Heart right ventricle (tissue), 16 donors: ENCODE measurements at regions not wholly inside any gene's neighbourhood (a gene's known extent, or its start where the extent isn't known, plus 50 kb on each side); places are given as distances from the start of the nearest gene placed in this dataset.

ENCODE experiments used
- ATAC-seq, 8 donors: fragments of 200-7000 bp; cut with Tn5 transposase; one replicate each; pipeline ENCODE4 v1.9.1; 2020; ENCODE audit warnings: mild to moderate bottlenecking in 8 of 8, moderate library complexity in 8 of 8, moderate number of reproducible peaks in 1 of 8
- DNase-seq, 2 donors: peaks; one replicate each; pipeline ENCODE4 v3.0.0-alpha.2; 2020
- H3K27ac ChIP-seq, 10 donors: fragments of 200-600 bp; sonication (generic) in 2 of 10; one replicate each; pipeline versions ENCODE4 v1.5.0 to v1.8.0; 2020 to 2022; ENCODE audit warnings: mild to moderate bottlenecking in 3 of 10
- H3K27me3 ChIP-seq, 7 donors: fragments of 200-600 bp; one replicate each; pipeline ENCODE4 v1.8.0; 2021 to 2022; ENCODE audit warnings: mild to moderate bottlenecking in 2 of 7
- H3K36me3 ChIP-seq, 9 donors: fragments of 200-600 bp; sonication (generic) in 1 of 9; one replicate each; pipeline versions ENCODE4 v1.5.0 to v1.8.0; 2020 to 2022; ENCODE audit warnings: mild to moderate bottlenecking in 2 of 9
- H3K4me1 ChIP-seq, 9 donors: fragments of 200-600 bp; sonication (generic) in 1 of 9; one replicate each; pipeline versions ENCODE4 v1.5.0 to v1.8.0; 2020 to 2022; ENCODE audit warnings: mild to moderate bottlenecking in 4 of 9
- H3K4me3 ChIP-seq, 10 donors: fragments of 200-600 bp; sonication (generic) in 2 of 10; one replicate each; pipeline versions ENCODE4 v1.5.0 to v1.8.0; 2020 to 2022; ENCODE audit warnings: mild to moderate bottlenecking in 7 of 10, moderate library complexity in 2 of 10
- H3K9me3 ChIP-seq, 11 donors: fragments of 200-600 bp in 10 of 11; sonication (generic) in 2 of 11; one replicate each; pipeline versions ENCODE4 v1.5.0 to v1.8.0; 2013 to 2022; ENCODE audit warnings: mild to moderate bottlenecking in 2 of 11, control low read depth in 1 of 11, moderate library complexity in 1 of 11
- CTCF ChIP-seq, 9 donors: fragments of 200-600 bp; sonication (generic) in 2 of 9; IDR thresholded peaks; one replicate each; pipeline versions ENCODE4 v1.5.0 to v1.8.0; 2021 to 2022; ENCODE audit warnings: antibody characterized with exemption in 9 of 9, mild to moderate bottlenecking in 5 of 9, moderate library complexity in 1 of 9
- WGBS, 2 donors: extraction: QIAGEN DNeasy Blood & Tissue Kit; methylation state at CpG; one replicate each; pipeline ENCODE4 v1.1.7; 2013; ENCODE audit warnings: inconsistent platforms in 1 of 2; 5-methylcytosine and 5-hydroxymethylcytosine counted together
- intact Hi-C, 10 donors: fragments of 100-400 bp; cut with DNase I; formaldehyde crosslinking; loops; one replicate each; pipeline versions ENCODE4 v1.11.1 to v1.14.2; 2022
- donor health status: Arrhythmogenic right ventricular cardiomyopathy.
- donor health status: ischemic (EF 13 %, LVEDD 7.1; RV severe dilation, severe dysfunction).
- donor health status: healthy with polysubstance abuse.
- donor health status: DM: no; HTN: yes; CAD: no.
- donor health status: DM: no; HTN: no; CAD: no.
- donor health status: ischemic (EF 25% LVEDD 6.9; RV normal size, moderate dysfunction).
- donor health status: ischemic (EF 25% LVEDD 5.7; RV mildly dilated, moderate dysfunction).
- donor health status: healthy.
- donor health status: DM: yes; HTN: yes; CAD: no.
- donor health status: Ischemic cardiomyopathy.
- donor health status: ischemic (EF 35%, LVEDD 5.7; RV mildly dilated, moderate dysfunction).
- donor health status: nonischemic (EF 11% LVEDD 7.7; RV severe dilation, severe dysfunction).
- donor health status: DM: yes; HTN: yes; CAD: no.
- donor health status: PGD.
- donor health status: ischemic (EF 29% LVEDD 5.4; RV normal size, mild dysfunction).
- donor health status: nonischemic (EF 23%, LVEDD 6.1; RV moderate dilation, normal function).

DNA sequence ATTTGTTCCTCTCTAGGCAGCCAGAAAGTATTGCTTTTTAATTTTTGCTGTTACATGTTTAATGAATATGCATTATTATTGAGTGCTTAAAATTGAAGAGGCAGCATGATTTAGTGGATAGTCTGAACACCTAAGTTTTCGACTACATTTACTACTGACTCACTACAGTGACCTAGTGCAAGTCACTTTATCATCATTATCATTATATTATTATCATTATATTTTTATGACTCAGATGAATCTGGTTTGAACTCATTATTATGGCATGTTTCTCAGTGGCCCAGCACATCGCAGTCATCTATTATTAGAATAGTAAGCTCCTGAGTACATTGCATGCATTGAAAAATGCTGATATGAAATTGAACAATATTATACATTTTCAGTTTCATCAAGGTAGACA lies 351.2 kb upstream of the PRR20A start:
- ATAC-seq (no peak), DNase-seq (no peak)
- Histone ChIP-seq H3K27me3 (no peaks in the 10 kb centered on the region), H3K9me3 (peaks cover 0 to 15% (median 0%) of the 10 kb centered on the region in 11 donors), H3K36me3 (no peaks in the 10 kb centered on the region), H3K4me1 (no peaks in the 10 kb centered on the region), H3K4me3 (no peak overlapping the region), H3K27ac (no peak overlapping the region)
- 78 to 93% methylated on average over 2 of the region's 2 CpGs for WGBS, 2 donors
- TF ChIP-seq CTCF (IDR thresholded peaks at IDR 0.05): no peak
- intact Hi-C loops: no loop called here

- H3K27ac ChIP-seq: no peak overlapping the region
- no peak overlapping the region for H3K4me3 ChIP-seq
- DNase-seq (no peak), ATAC-seq (no peak)
- H3K36me3 ChIP-seq: no peaks in the 10 kb centered on the region
- 90 to 99% methylated on average over 2 of the region's 2 CpGs for WGBS, 2 donors
- no peaks in the 10 kb centered on the region for H3K27me3 ChIP-seq
- intact Hi-C loops: no loop called here
- TF ChIP-seq CTCF (IDR thresholded peaks at IDR 0.05): no peak
- H3K9me3 ChIP-seq: peaks cover 0 to 14% (median 3%) of the 10 kb centered on the region in 11 donors
- no peaks in the 10 kb centered on the region for H3K4me1 ChIP-seq
Observed at GRCh38 chr13:56837161-56837560, 303.6 kb upstream of the PRR20A start.

DNA sequence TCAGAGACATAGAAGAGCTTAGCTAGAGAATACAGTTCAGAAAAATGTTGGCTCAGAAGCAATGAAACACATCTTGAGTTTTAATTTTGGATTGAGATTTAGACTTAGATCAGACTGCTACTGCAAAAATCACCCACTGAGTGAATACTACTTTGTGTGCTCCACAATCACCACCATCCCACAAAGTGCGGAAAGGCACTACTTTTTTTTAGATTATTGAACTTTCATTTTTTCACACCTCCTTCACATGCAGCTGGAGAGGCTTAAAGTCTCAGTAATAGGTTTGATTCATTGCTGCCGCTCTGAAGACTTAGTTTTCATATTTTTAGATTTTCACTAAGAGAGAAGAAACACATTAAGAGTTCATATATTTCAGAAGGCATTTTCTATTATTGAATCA lies 289.9 kb upstream of the PRR20A start:
- ATAC-seq (no peak), DNase-seq (no peak)
- H3K27ac ChIP-seq: no peak overlapping the region
- H3K27me3 ChIP-seq: no peaks in the 10 kb centered on the region
- TF ChIP-seq CTCF (IDR thresholded peaks at IDR 0.05): no peak
- intact Hi-C loops: no loop called here
- no peaks in the 10 kb centered on the region for H3K4me1 ChIP-seq
- H3K9me3 ChIP-seq: no peaks in the 10 kb centered on the region
- WGBS, 2 donors: 87 to 92% methylated on average over 2 of the region's 2 CpGs
- H3K4me3 ChIP-seq: no peak overlapping the region
- no peaks in the 10 kb centered on the region for H3K36me3 ChIP-seq

- H3K9me3 ChIP-seq: peaks cover 0 to 13% (median 0%) of the 10 kb centered on the region in 11 donors
- DNase-seq: no peak
- no peaks in the 10 kb centered on the region for H3K36me3 ChIP-seq
- H3K27me3 ChIP-seq: no peaks in the 10 kb centered on the region
- H3K4me3 ChIP-seq: no peak overlapping the region
- intact Hi-C loops: no loop called here
- no peak for TF ChIP-seq CTCF (IDR thresholded peaks at IDR 0.05)
- H3K4me1 ChIP-seq: no peaks in the 10 kb centered on the region
- no peak for ATAC-seq
- no peak overlapping the region for H3K27ac ChIP-seq
- WGBS, 2 donors: 46 to 81% methylated on average over 2 of the region's 2 CpGs
Observed at GRCh38 chr13:56861476-56861875, 279.2 kb upstream of the PRR20A start.

DNA sequence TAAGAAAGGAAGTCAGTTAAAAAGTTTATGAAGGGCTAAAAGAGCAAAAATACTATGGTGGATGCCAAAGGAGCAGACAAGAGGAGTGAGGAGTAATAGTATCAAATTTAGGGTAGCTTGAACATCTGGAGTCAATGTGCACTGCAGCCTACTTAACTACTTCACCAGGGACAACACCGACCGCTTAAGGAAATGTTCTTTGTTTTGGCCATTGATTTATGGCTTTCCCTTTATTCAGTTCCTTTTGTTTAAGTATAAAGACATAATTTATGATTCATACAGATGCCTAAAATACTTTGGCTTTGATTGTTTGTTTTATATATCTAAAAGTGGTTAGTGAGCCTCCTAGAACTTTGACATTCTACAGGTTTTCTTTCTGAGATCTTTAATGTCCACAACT lies 276.3 kb upstream of the PRR20A start:
- H3K9me3 ChIP-seq: peaks cover 0 to 13% (median 0%) of the 10 kb centered on the region in 11 donors
- intact Hi-C loops: no loop called here
- TF ChIP-seq CTCF (IDR thresholded peaks at IDR 0.05): no peak
- no peaks in the 10 kb centered on the region for H3K27me3 ChIP-seq
- H3K36me3 ChIP-seq: no peaks in the 10 kb centered on the region
- no peak for DNase-seq
- no peak overlapping the region for H3K27ac ChIP-seq
- WGBS, 2 donors: 64 to 82% methylated on average over 2 of the region's 2 CpGs
- H3K4me3 ChIP-seq: no peak overlapping the region
- H3K4me1 ChIP-seq: no peaks in the 10 kb centered on the region
- no peak for ATAC-seq
